H1 (cell line): ENCODE measurements at regions not wholly inside any gene's neighbourhood (a gene's known extent, or its start where the extent isn't known, plus 50 kb on each side); places are given as distances from the start of the nearest gene placed in this dataset.

Source experiments
- CTCF ChIA-PET: fragments of 300-600 bp; sonication (Branson Sonifier 250); formaldehyde crosslinking; loops from one replicate; lab custom pipeline; 2021; ENCODE audit not compliant: partially characterized antibody; lab: Charles Lee
- POLR2A ChIA-PET: fragments of 300-600 bp; sonication (Branson Sonifier 250); formaldehyde crosslinking; loops from one replicate; lab custom pipeline; 2021; ENCODE audit warnings: inconsistent platforms; ENCODE audit not compliant: partially characterized antibody; lab: Charles Lee
- DNase-seq, 2 experiments: peaks; one replicate each; pipeline versions ENCODE4 v3.0.0 to v3.0.0-alpha.2; 2010 to 2022; ENCODE audit warnings: low spot score in 2 of 2, low read depth in 1 of 2, mixed read lengths in 1 of 2
- FAIRE-seq: peaks from 2 replicates; lab custom pipeline; 2011; peaks lifted over from hg19 to GRCh38; lab: Jason Lieb, UNC
- H2AFZ ChIP-seq: 2 replicates; pipeline ENCODE4 v1.8.1; 2012; ENCODE audit warnings: low read length, inconsistent platforms
- H2AK5ac ChIP-seq: 2 replicates; pipeline ENCODE4 v1.6.1; 2013; ENCODE audit warnings: low read depth, low read length
- H2BK120ac ChIP-seq: replicated peaks from 2 replicates; pipeline ENCODE3; 2013; ENCODE audit warnings: low read depth, low read length, inconsistent platforms
- H2BK12ac ChIP-seq: 2 replicates; pipeline ENCODE4 v1.6.1; 2013; ENCODE audit warnings: low read depth, low read length
- H2BK15ac ChIP-seq: 2 replicates; pipeline ENCODE4 v1.6.1; 2013; ENCODE audit warnings: low read length
- H2BK20ac ChIP-seq: 2 replicates; pipeline ENCODE4 v1.6.1; 2013; ENCODE audit warnings: low read length
- H2BK5ac ChIP-seq: 2 replicates; pipeline ENCODE4 v1.6.1; 2013; ENCODE audit warnings: low read depth, low read length
- H3K14ac ChIP-seq: 2 replicates; pipeline ENCODE4 v1.6.1; 2013; ENCODE audit warnings: inconsistent platforms; ENCODE audit not compliant: insufficient read length
- H3K18ac ChIP-seq: 2 replicates; pipeline ENCODE4 v1.6.1; 2013; ENCODE audit warnings: low read length; ENCODE audit errors: extremely low read depth
- H3K23ac ChIP-seq: 2 replicates; pipeline ENCODE4 v1.6.1; 2013; ENCODE audit warnings: inconsistent platforms; ENCODE audit not compliant: insufficient read length
- H3K23me2 ChIP-seq: 2 replicates; pipeline ENCODE4 v1.6.1; 2013; ENCODE audit warnings: low read depth, low read length
- H3K27ac ChIP-seq: 2 replicates; pipeline ENCODE4 v1.6.1; 2011; ENCODE audit warnings: low read depth, low read length, inconsistent platforms
- H3K27me3 ChIP-seq, 4 experiments: replicated peaks in 1 of 4; 1 replicate in 1 of 4; 2 replicates in 3 of 4; pipeline versions ENCODE4 v1.6.1 to v1.8.1; 2011 to 2013; ENCODE audit warnings: low read length in 3 of 4, mild to moderate bottlenecking in 3 of 4, inconsistent platforms in 2 of 4, mixed read lengths in 2 of 4, moderate library complexity in 1 of 4; ENCODE audit not compliant: control insufficient read depth in 3 of 4, insufficient read depth in 3 of 4; ENCODE audit errors: extremely low read depth in 1 of 4
- H3K36me3 ChIP-seq, 4 experiments: 2 replicates each; pipeline versions ENCODE4 v1.6.1 to v1.8.1; 2011 to 2013; ENCODE audit warnings: mild to moderate bottlenecking in 4 of 4, low read length in 3 of 4, moderate library complexity in 2 of 4, control low read depth in 1 of 4, inconsistent platforms in 1 of 4; ENCODE audit not compliant: insufficient read depth in 4 of 4, control insufficient read depth in 2 of 4
- H3K4ac ChIP-seq: replicated peaks from 2 replicates; pipeline ENCODE3; 2013; ENCODE audit warnings: low read length, low read depth, mixed read lengths, inconsistent platforms; ENCODE audit not compliant: insufficient read length
- H3K4me1 ChIP-seq, 4 experiments: replicated peaks in 1 of 4; 1 replicate in 1 of 4; 2 replicates in 3 of 4; pipeline versions ENCODE4 v1.6.1 to v1.8.1; 2011 to 2013; ENCODE audit warnings: low read length in 3 of 4, inconsistent platforms in 2 of 4, mixed read lengths in 1 of 4; ENCODE audit not compliant: insufficient read depth in 4 of 4, control insufficient read depth in 3 of 4
- H3K4me2 ChIP-seq, 2 experiments: 2 replicates each; pipeline versions ENCODE4 v1.6.1 to v1.8.1; 2011 to 2013; ENCODE audit warnings: low read depth in 2 of 2, low read length in 2 of 2, control low read depth in 1 of 2, inconsistent platforms in 1 of 2, mild to moderate bottlenecking in 1 of 2; ENCODE audit not compliant: insufficient read depth in 1 of 2
- H3K4me3 ChIP-seq, 4 experiments: fragments of 200-600, 300-600 bp in 1 of 4; sonication (generic), shearing (Covaris generic), sonication (Bioruptor Twin) in 1 of 4; 2 replicates each; pipeline versions ENCODE4 v1.5.1 to v1.8.1; 2011 to 2016; ENCODE audit warnings: low read length in 4 of 4, low read depth in 3 of 4, control low read depth in 2 of 4, inconsistent platforms in 2 of 4, mild to moderate bottlenecking in 2 of 4, mixed read lengths in 1 of 4, moderate library complexity in 1 of 4; ENCODE audit not compliant: insufficient read depth in 2 of 4; ENCODE audit errors: extremely low read depth in 1 of 4
- H3K56ac ChIP-seq: replicated peaks from 2 replicates; pipeline ENCODE3; 2013; ENCODE audit warnings: low read depth, mild to moderate bottlenecking, mixed read lengths, low read length, inconsistent platforms; ENCODE audit not compliant: insufficient read length
- H3K79me1 ChIP-seq: 2 replicates; pipeline ENCODE4 v1.6.1; 2013; ENCODE audit warnings: low read depth, low read length, control low read depth
- H3K79me2 ChIP-seq, 2 experiments: 2 replicates each; pipeline versions ENCODE4 v1.6.1 to v1.8.1; 2012 to 2013; ENCODE audit warnings: low read length in 2 of 2, mild to moderate bottlenecking in 2 of 2, inconsistent platforms in 1 of 2; ENCODE audit not compliant: insufficient read depth in 2 of 2, control insufficient read depth in 1 of 2
- H3K9ac ChIP-seq, 4 experiments: replicated peaks in 1 of 4; 1 replicate in 1 of 4; 2 replicates in 3 of 4; pipeline versions ENCODE4 v1.6.1 to v1.8.1; 2011 to 2013; ENCODE audit warnings: low read depth in 3 of 4, low read length in 3 of 4, control low read depth in 2 of 4, mild to moderate bottlenecking in 2 of 4, moderate library complexity in 2 of 4, inconsistent platforms in 1 of 4; ENCODE audit errors: extremely low read depth in 1 of 4
- H3K9me3 ChIP-seq, 2 experiments: 2 replicates each; pipeline versions ENCODE4 v1.6.1 to v1.8.1; 2012 to 2013; ENCODE audit warnings: mild to moderate bottlenecking in 2 of 2, moderate library complexity in 2 of 2, control low read depth in 1 of 2, inconsistent platforms in 1 of 2, low read depth in 1 of 2, low read length in 1 of 2, mixed read lengths in 1 of 2; ENCODE audit not compliant: insufficient read depth in 2 of 2
- H4K20me1 ChIP-seq, 2 experiments: replicated peaks in 1 of 2; 2 replicates each; pipeline versions ENCODE3 to v1.8.1; 2011 to 2013; ENCODE audit warnings: inconsistent platforms in 2 of 2, low read length in 2 of 2, mild to moderate bottlenecking in 1 of 2; ENCODE audit not compliant: insufficient read depth in 2 of 2, control insufficient read depth in 1 of 2
- H4K5ac ChIP-seq: 2 replicates; pipeline ENCODE4 v1.6.1; 2013; ENCODE audit warnings: low read length, low read depth, mixed read lengths, inconsistent platforms; ENCODE audit not compliant: insufficient read length
- H4K8ac ChIP-seq: 2 replicates; pipeline ENCODE4 v1.8.0; 2013; ENCODE audit warnings: mild to moderate bottlenecking, moderate library complexity, low read length, inconsistent platforms; ENCODE audit not compliant: insufficient read depth; ENCODE audit errors: extremely low read depth
- H4K91ac ChIP-seq: replicated peaks from 2 replicates; pipeline ENCODE3; 2013; ENCODE audit warnings: low read length, mixed read lengths, inconsistent platforms; ENCODE audit not compliant: insufficient read length
- EGR1 ChIP-seq: IDR thresholded peaks from 2 replicates; pipeline ENCODE4 v1.6.1; 2011; ENCODE audit warnings: low read depth, low read length, borderline replicate concordance
- RNF2 ChIP-seq: fragments of 200-900, 300-1000 bp; sonication (generic); IDR thresholded peaks from 2 replicates; pipeline ENCODE4 v1.7.1; 2016; ENCODE audit warnings: borderline replicate concordance, low read depth, mild to moderate bottlenecking, antibody characterized with exemption, low read length; ENCODE audit not compliant: poor library complexity, severe bottlenecking; ENCODE audit errors: missing control alignments
- TEAD4 ChIP-seq: IDR thresholded peaks from 2 replicates; pipeline ENCODE4 v1.6.1; 2012; ENCODE audit warnings: low read depth, low read length, inconsistent platforms, mixed read lengths
- YY1 ChIP-seq: IDR thresholded peaks from 2 replicates; pipeline ENCODE4 v1.6.1; 2011; ENCODE audit warnings: low read depth, mild to moderate bottlenecking, low read length
- WGBS, 2 experiments: shearing (Covaris generic) in 1 of 2; methylation state at CpG; one replicate each; pipeline versions ENCODE4 v1.1.6 to v1.1.7; 2013 to 2015; ENCODE audit warnings: low lambda C conversion rate in 2 of 2, mixed read lengths in 2 of 2, inconsistent platforms in 1 of 2, low coverage in 1 of 2, missing lambda C conversion rate in 1 of 2; ENCODE audit not compliant: insufficient replicate concordance in 2 of 2, insufficient coverage in 1 of 2, insufficient read length in 1 of 2; ENCODE audit errors: extremely low coverage in 1 of 2, missing lambda C conversion rate in 1 of 2; 5-methylcytosine and 5-hydroxymethylcytosine counted together

- no peak overlapping the region for H3K4me3 ChIP-seq
- no peak overlapping the region for H4K91ac ChIP-seq
- H3K23ac ChIP-seq: no peak overlapping the region
- no peak overlapping the region for H2BK15ac ChIP-seq
- TF ChIP-seq EGR1 (no peak), TEAD4 (no peak), YY1 (no peak), RNF2 (no peak)
- H3K14ac ChIP-seq: no peak overlapping the region
- no peaks in the 10 kb centered on the region for H3K79me1 ChIP-seq
- H3K4ac ChIP-seq: no peak overlapping the region
- no peak overlapping the region for H4K8ac ChIP-seq
- ChIA-PET CTCF (interaction anchor here (1.3 kb wide), 1 partner anchor 10 kb away, joined by 7 read pairs; no protein-coding TSS in a partner anchor), POLR2A (no interaction called here)
- H3K9ac ChIP-seq: no peak overlapping the region
- no peaks in the 10 kb centered on the region for H3K4me1 ChIP-seq
- no peak overlapping the region for H3K56ac ChIP-seq
- no peak overlapping the region for H2BK12ac ChIP-seq
- 95% methylated on average over 4 of the region's 4 CpGs; no CpG with 5 or more reads in 1 of the 2 experiments for WGBS, 2 experiments
- no peaks in the 10 kb centered on the region for H3K36me3 ChIP-seq
- no peaks in the 10 kb centered on the region for H3K79me2 ChIP-seq
- H2BK120ac ChIP-seq: no peak overlapping the region
- H2BK5ac ChIP-seq: no peak overlapping the region
- no peak for DNase-seq
- no peak overlapping the region for H3K4me2 ChIP-seq
- H4K20me1 ChIP-seq: no peaks in the 10 kb centered on the region
- H3K27me3 ChIP-seq: no peaks in the 10 kb centered on the region; a peak in 1 of 7 replicates
- H2BK20ac ChIP-seq: no peak overlapping the region
- FAIRE-seq: no peak
- H3K27ac ChIP-seq: no peak overlapping the region
- no peak overlapping the region for H3K18ac ChIP-seq
- no peaks in the 10 kb centered on the region for H3K9me3 ChIP-seq
- no peak overlapping the region for H2AK5ac ChIP-seq
- H4K5ac ChIP-seq: no peak overlapping the region
- no peak overlapping the region for H2AFZ ChIP-seq
- H3K23me2 ChIP-seq: no peaks in the 10 kb centered on the region
These were observed 62.3 kb upstream of the RUNX1 start for GRCh38 chr21:35111321-35111930.
